ENCODE measurements at regions not wholly inside any gene's neighbourhood (a gene's known extent, or its start where the extent isn't known, plus 50 kb on each side); places are given as distances from the start of the nearest gene placed in this dataset.

DNA sequence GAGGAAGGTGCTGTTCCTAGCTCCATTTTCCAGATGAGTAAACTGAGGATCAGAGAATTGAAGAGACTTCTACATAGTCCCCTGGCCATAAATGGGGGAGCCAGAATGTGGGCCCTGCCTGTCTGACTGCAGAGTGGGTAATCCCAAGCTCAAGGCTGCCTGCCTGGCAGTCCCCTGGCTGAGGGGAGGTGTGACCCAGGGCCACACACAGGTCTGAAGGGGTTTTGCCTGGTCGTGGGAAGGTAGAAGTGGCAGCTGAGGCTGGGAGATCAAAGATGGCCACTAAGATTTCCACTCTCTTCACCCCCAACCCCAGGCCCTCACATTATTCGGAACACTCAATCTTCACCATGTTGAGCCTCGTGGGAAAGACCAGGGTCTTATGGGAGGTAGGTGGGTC lies 176.3 kb downstream of the MACROH2A1 start (continued):
- TF ChIP-seq, protein P1, sequence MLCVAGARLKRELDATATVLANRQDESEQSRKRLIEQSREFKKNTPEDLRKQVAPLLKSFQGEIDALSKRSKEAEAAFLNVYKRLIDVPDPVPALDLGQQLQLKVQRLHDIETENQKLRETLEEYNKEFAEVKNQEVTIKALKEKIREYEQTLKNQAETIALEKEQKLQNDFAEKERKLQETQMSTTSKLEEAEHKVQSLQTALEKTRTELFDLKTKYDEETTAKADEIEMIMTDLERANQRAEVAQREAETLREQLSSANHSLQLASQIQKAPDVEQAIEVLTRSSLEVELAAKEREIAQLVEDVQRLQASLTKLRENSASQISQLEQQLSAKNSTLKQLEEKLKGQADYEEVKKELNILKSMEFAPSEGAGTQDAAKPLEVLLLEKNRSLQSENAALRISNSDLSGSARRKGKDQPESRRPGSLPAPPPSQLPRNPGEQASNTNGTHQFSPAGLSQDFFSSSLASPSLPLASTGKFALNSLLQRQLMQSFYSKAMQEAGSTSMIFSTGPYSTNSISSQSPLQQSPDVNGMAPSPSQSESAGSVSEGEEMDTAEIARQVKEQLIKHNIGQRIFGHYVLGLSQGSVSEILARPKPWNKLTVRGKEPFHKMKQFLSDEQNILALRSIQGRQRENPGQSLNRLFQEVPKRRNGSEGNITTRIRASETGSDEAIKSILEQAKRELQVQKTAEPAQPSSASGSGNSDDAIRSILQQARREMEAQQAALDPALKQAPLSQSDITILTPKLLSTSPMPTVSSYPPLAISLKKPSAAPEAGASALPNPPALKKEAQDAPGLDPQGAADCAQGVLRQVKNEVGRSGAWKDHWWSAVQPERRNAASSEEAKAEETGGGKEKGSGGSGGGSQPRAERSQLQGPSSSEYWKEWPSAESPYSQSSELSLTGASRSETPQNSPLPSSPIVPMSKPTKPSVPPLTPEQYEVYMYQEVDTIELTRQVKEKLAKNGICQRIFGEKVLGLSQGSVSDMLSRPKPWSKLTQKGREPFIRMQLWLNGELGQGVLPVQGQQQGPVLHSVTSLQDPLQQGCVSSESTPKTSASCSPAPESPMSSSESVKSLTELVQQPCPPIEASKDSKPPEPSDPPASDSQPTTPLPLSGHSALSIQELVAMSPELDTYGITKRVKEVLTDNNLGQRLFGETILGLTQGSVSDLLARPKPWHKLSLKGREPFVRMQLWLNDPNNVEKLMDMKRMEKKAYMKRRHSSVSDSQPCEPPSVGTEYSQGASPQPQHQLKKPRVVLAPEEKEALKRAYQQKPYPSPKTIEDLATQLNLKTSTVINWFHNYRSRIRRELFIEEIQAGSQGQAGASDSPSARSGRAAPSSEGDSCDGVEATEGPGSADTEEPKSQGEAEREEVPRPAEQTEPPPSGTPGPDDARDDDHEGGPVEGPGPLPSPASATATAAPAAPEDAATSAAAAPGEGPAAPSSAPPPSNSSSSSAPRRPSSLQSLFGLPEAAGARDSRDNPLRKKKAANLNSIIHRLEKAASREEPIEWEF (IDR thresholded peaks at IDR 0.05; ENCODE audit: insufficient replicate concordance, low read depth, low read length) = no peak
- TF ChIP-seq RCOR1 (conservative IDR thresholded peaks at IDR 0.05; ENCODE audit: low read depth, low read length) = no peak
- TF ChIP-seq, protein P2, sequence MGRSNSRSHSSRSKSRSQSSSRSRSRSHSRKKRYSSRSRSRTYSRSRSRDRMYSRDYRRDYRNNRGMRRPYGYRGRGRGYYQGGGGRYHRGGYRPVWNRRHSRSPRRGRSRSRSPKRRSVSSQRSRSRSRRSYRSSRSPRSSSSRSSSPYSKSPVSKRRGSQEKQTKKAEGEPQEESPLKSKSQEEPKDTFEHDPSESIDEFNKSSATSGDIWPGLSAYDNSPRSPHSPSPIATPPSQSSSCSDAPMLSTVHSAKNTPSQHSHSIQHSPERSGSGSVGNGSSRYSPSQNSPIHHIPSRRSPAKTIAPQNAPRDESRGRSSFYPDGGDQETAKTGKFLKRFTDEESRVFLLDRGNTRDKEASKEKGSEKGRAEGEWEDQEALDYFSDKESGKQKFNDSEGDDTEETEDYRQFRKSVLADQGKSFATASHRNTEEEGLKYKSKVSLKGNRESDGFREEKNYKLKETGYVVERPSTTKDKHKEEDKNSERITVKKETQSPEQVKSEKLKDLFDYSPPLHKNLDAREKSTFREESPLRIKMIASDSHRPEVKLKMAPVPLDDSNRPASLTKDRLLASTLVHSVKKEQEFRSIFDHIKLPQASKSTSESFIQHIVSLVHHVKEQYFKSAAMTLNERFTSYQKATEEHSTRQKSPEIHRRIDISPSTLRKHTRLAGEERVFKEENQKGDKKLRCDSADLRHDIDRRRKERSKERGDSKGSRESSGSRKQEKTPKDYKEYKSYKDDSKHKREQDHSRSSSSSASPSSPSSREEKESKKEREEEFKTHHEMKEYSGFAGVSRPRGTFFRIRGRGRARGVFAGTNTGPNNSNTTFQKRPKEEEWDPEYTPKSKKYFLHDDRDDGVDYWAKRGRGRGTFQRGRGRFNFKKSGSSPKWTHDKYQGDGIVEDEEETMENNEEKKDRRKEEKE (IDR thresholded peaks at IDR 0.05) = no peak
- no peak for TF ChIP-seq JUND (IDR thresholded peaks at IDR 0.05; ENCODE audit: low read depth, low read length)
- no peak for TF ChIP-seq BACH1 (IDR thresholded peaks at IDR 0.05; ENCODE audit: borderline replicate concordance)
- no peak for TF ChIP-seq NFIC (IDR thresholded peaks at IDR 0.05; ENCODE audit: low read depth, low read length)
- TF ChIP-seq EGR1 (IDR thresholded peaks at IDR 0.05; ENCODE audit: borderline replicate concordance in 1 of 2, low read depth in 2 of 2, low read length in 2 of 2) = no peak
- TF ChIP-seq RB1 (IDR thresholded peaks at IDR 0.05; ENCODE audit: borderline replicate concordance) = no peak
